A673 (cell line): ENCODE measurements at regions not wholly inside any gene's neighbourhood (a gene's known extent, or its start where the extent isn't known, plus 50 kb on each side); places are given as distances from the start of the nearest gene placed in this dataset.
"Not testable (repeated sequence)": the region's sequence is repeated elsewhere in the genome, so short reads cannot be mapped to it uniquely, and the experiment has no call there.

Source experiments
- EZH2 ChIP-seq: fragments of 200-600 bp; sonication (generic); IDR thresholded peaks from 2 replicates; pipeline ENCODE4 v1.6.1; 2017; ENCODE audit warnings: borderline replicate concordance, low read depth, mild to moderate bottlenecking, mixed read lengths, antibody characterized with exemption, low read length; ENCODE audit not compliant: poor library complexity, severe bottlenecking
- TF ChIP-seq, protein P1 (sequence below): fragments of 300-800, 200-600 bp; sonication (generic); conservative IDR thresholded peaks from 2 replicates; pipeline ENCODE4 v1.5.1; 2017; ENCODE audit warnings: low read depth, mild to moderate bottlenecking, antibody characterized with exemption, low read length, moderate library complexity, mixed read lengths

DNA sequence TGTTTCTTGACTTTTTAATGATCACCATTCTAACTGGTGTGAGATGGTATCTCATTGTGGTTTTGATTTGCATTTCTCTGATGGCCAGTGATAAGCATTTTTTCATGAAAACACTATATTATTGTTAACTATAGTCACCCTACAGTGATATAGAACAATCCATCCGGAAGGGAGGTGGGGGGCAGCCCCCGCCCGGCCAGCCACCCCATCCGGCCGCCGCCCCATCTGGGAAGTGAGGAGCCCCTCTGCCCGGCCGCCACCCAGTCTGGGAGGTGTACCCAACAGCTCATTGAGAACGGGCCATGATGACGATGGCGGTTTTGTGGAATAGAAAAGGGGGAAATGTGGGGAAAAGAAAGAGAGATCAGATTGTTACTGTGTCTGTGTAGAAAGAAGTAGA is 106.8 kb downstream of the ZNF648 start:
- TF ChIP-seq, protein P1, sequence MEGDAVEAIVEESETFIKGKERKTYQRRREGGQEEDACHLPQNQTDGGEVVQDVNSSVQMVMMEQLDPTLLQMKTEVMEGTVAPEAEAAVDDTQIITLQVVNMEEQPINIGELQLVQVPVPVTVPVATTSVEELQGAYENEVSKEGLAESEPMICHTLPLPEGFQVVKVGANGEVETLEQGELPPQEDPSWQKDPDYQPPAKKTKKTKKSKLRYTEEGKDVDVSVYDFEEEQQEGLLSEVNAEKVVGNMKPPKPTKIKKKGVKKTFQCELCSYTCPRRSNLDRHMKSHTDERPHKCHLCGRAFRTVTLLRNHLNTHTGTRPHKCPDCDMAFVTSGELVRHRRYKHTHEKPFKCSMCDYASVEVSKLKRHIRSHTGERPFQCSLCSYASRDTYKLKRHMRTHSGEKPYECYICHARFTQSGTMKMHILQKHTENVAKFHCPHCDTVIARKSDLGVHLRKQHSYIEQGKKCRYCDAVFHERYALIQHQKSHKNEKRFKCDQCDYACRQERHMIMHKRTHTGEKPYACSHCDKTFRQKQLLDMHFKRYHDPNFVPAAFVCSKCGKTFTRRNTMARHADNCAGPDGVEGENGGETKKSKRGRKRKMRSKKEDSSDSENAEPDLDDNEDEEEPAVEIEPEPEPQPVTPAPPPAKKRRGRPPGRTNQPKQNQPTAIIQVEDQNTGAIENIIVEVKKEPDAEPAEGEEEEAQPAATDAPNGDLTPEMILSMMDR = not testable (repeated sequence)
- TF ChIP-seq EZH2 = not testable (repeated sequence)
